ENCODE measurements at regions not wholly inside any gene's neighbourhood (a gene's known extent, or its start where the extent isn't known, plus 50 kb on each side); places are given as distances from the start of the nearest gene placed in this dataset.

DNA sequence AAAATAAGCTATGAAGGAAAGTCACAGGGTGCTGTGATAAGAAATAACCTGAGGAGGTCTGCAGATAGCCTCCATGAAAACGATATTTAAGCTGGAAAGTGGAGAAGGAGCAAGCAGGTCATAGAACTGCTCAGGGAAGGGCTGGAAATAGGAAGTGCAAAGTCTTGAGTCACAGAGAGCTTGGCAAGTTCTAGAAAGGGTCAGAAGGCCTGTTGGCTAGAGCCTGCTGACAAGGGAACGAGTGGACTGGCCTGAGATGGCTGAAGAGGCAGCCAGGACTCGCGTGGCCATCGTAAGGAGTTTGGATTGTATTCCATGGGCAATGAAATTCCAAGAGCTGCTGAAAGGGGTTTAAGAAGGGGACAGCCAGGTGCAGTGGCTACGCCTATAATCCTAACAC, 64.7 kb upstream of the IL12A start:
- DNase-seq (ENCODE audit: low spot score) = no peak

DNA sequence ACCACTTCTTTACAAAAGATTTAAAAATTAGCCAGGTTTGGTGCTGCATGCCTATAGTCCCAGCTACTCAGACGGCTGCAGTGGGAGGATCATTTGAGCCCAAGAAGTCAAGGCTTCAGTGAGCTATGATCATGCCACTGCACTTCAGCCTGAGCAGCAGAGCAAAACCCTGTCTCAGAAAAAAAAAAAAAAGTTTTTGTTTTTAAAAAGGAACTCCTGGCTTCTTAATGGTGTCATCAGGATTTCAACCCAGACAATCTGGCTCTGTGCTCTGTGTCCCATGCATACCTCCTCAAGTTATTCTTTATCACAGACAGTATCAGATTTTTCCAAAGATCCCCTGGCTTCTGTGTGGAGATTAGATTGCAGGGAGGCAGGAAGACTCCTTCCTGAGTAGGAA, 64.2 kb upstream of the IL12A start:
- peak; percentile 17 for DNase-seq (ENCODE audit: low spot score)

DNA sequence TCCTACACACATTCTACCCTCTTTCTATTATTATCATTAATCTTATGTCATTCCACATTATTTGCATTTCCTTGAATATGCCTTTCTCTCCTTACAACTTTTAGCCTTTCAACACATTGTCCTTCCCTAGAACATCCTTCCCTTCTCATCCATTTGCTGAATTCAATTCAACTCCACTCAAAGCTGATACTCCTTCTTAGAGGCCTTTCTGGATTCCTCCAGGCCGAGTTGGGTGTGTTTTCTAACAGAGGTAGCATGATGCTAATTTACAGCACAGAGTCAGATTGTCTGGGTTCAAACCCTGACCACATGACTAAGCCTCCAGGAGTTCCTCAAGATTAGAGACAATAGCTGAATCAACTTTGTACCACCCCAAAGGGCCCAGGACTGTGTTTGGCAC, 63.4 kb upstream of the IL12A start:
- DNase-seq (ENCODE audit: low spot score) = no peak

DNA sequence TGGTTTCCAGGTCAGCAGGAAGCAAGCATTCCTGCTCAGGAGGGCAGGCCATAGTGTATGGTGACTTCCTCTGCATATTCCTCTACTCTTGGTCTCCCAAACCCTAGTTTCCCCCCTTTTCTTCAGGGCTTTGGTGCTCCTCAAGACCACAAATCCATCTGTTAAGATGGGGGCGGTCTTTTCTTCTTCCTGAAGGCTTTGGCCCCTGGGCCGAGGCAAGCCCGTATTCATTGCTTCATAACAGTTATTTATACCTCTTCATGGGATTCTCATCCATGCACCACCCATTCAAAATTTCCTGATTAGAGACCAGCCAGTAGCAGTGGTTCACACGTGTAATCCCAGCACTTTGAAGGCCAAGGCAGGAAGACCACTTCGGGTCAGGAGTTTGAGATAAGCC, 62.1 kb upstream of the IL12A start:
- DNase-seq (ENCODE audit: low spot score) = no peak

DNA sequence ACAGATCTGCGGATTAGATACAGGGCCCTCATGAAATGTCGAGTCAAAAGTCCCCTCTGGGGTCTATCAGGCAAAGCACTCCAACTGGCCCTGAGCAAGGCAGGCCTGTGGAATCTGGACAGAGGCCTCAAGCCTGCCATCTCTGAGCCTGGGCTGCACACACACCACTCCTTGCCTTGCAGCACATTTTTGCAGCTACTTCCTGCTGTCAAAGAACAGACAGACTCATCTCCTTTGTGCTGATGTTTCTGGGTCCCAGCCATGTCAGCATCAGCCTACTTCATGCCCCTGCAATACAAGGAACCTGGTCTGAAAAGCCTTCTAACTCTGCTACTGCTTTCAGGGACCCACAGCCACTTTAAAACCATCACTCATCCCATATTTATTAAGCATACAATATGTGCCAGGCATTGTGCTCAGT, 60.6 kb upstream of the IL12A start:
- DNase-seq (ENCODE audit: low spot score) = peak; percentile 62

DNA sequence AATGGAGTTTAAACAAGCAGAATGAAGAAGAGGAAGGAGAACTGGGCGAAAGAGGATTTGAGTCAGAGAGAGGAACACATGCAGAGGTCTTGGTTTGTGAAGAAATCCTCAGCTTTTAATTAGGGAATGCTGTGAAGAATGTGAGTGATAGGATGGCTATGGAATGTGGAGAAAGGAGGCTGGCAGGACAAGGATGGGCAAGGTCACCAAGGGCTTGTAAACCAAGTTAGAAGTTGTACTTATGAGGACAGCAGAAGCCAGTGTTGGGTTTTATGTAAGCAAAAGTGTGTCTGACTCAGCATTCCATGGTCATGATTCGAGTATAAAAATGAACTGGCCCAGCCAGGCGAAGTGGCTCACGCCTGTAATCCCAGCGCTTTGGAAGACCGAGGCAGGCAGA, 60.0 kb upstream of the IL12A start:
- no peak for DNase-seq (ENCODE audit: low spot score)

DNA sequence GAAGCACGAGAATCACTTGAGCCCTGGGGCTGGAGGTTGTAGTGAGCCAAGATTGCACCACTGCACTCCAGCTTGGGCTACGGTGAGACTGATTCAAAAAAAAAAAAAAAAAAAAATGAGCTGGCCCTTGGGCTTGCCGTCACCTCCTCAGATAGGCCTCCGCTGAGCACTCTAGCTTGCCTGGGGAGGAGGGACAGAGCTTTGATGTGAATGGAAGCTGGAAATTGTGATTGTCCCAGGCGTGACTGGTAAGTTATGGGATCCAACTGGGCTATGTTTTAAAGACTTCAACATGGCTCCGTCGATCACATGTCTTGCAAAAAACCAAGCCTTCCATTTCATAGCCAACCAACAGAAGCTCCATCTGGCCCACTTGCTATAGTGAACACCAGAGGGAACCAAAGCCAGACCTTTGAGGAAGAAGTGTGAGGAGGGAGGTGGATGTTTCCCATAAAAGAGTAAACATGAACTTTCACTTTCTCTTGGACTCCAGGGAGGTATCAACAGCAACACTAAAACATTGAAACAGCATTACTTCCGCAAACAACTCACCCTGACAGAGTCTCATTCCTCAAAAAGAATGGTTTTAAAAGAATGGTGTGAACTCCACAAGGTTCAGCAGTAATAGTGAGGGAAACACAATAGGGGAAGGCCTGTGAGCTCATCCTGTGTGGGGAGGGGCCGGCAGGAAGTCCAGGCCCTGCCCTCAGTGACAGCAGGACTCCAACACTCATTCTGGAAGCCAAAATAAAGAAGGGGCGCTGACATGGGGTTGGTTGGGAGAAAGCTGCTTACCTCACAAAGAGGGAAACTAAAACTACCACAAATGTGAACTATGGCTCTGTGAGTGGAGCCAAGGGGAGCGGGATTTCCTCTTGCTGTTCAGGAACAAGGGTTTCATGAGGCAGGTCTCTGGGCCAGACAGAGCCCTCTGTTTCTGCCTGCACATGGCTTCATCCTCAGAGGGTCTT, 59.2 kb upstream of the IL12A start:
- no peak for DNase-seq (ENCODE audit: low spot score)

DNA sequence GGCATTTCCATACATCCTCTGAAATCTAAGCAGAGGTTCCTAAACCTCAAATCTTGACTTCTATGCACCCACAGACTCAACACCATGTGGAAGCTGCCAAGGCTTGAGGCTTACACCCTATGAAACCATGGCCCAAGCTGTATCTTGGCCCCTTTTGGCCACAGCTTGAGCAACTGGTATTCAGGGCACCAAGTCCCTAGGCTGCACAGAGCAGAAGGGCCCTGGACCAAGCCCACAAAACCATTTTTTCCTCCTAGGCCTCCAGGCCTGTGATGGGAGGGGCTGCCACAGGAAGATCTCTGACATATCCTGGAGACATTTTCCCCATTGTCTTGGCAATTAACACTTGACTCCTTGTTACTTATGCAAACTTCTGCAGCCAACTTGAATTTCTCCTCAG, 54.4 kb upstream of the IL12A start:
- no peak for DNase-seq (ENCODE audit: low spot score)

DNA sequence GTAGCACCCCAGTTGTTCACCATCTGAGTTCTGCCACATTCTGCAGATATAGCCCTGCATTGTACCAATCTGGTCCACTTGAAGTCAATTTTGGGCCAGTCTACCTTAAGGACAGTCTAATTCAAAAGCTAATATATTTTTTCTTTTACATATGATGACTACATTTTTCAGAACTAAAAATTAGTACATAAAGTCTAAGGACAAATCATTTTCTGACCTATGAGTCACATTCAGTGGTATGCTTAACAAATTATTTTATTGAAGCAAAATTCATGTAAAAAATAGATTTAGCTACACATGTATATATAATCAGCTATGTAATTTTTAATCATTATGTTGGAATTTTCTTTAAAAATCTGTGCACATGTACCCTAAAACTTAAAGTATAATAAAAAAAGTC, 52.1 kb upstream of the IL12A start:
- DNase-seq (ENCODE audit: low spot score) = no peak

DNA sequence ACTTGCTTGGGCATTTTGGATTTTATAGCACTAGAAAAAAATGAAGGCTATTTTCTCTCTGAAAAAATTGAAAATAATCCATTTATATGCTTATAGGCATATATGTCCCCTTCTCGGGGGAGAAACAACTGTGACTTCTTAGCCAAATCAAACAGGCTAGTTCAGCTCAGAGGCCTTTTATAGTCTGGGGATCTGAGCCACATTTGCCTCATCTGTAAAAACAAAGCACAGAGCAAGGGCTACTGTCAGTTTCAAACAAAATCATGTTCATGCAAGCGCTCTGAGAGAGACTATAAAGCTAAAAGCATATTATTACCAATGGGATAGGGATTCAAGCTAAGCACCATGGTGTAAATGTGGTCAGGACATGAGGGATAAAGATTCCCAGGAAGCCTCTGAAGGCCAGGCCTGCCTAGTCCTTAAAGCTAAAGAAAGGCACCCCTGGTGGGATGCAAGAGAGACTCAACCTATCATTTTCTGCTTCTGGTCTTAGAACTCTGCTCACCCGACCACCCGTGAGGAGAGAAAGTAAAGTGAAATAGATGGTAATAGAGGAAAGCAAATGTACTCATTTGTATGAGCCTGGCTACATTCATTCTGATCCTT, 51.0 kb upstream of the IL12A start:
- no peak for DNase-seq (ENCODE audit: low spot score)

DNA sequence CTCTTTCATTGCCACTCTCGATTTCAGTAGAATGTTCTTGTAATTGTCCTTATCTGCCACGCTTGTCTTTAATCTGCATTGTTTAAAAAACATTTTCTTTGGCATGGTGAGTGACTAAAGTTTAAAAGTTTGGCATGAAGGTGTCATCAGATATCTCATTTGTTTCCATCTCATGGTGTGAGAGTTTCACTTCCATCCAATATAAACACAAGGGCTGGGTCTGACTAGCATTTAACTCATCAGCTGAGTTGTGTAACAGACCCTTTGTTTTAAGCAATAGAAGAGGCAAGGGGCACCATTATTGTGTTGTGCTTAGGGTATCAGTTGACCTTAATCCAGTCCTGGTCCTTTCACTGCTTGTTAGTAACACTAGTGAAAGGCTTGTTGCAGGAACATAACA, 49.9 kb upstream of the IL12A start:
- DNase-seq (ENCODE audit: low spot score) = no peak

Small RNA genes in the stretch of these regions (small RNA-seq; reads per million reads assigned to genes)
- gene MIR3919 = 0 to 0.04 reads per million in 2 experiments
- 0.03 to 0.04 reads per million in 2 experiments for gene RNU2-31P

All from SK-N-DZ (cell line).